HepG2 (cell line): ENCODE measurements at regions not wholly inside any gene's neighbourhood (a gene's known extent, or its start where the extent isn't known, plus 50 kb on each side); places are given as distances from the start of the nearest gene placed in this dataset.

Experiments used
- KAT8 ChIP-seq: IDR thresholded peaks from 2 replicates; pipeline ENCODE4 v1.6.1; 2016; ENCODE audit warnings: missing genetic modification reagents, missing compliant biosample characterization
- KDM4B ChIP-seq: sonication (generic); formaldehyde crosslinking; IDR thresholded peaks from 2 replicates; pipeline ENCODE4 v1.4.0; 2020; ENCODE audit warnings: missing genetic modification reagents
- REST ChIP-seq, 2 experiments: IDR thresholded peaks; 2 replicates each; pipeline ENCODE4 v1.6.1; 2011 to 2012; ENCODE audit warnings: low read length in 2 of 2, borderline replicate concordance in 1 of 2, low read depth in 1 of 2, mild to moderate bottlenecking in 1 of 2, moderate library complexity in 1 of 2
- RFX1 ChIP-seq: fragments of 450-650 bp; IDR thresholded peaks from 2 replicates; pipeline ENCODE4 v1.6.1; 2017
- RXRA ChIP-seq: sonication (generic); formaldehyde crosslinking; IDR thresholded peaks from 2 replicates; pipeline ENCODE4 v1.5.1; 2020; ENCODE audit warnings: missing genetic modification reagents
- STAT6 ChIP-seq: sonication (generic); formaldehyde crosslinking; IDR thresholded peaks from 2 replicates; pipeline ENCODE4 v1.4.0; 2020; ENCODE audit warnings: missing genetic modification reagents, mild to moderate bottlenecking, borderline replicate concordance
- TOE1 ChIP-seq: sonication (generic); formaldehyde crosslinking; IDR thresholded peaks from 2 replicates; pipeline ENCODE4 v1.4.0; 2020; ENCODE audit warnings: mild to moderate bottlenecking, missing genetic modification reagents
- ZNF12 ChIP-seq: sonication (generic); formaldehyde crosslinking; IDR thresholded peaks from 2 replicates; pipeline ENCODE4 v1.5.0; 2020; ENCODE audit warnings: missing genetic modification reagents
- ZNF569 ChIP-seq: sonication (generic); formaldehyde crosslinking; IDR thresholded peaks from 2 replicates; pipeline ENCODE4 v1.5.0; 2020; ENCODE audit warnings: mild to moderate bottlenecking, missing genetic modification reagents, moderate library complexity, borderline replicate concordance
- TF ChIP-seq, protein P1 (sequence below): sonication (generic); formaldehyde crosslinking; IDR thresholded peaks from 2 replicates; pipeline ENCODE4 v1.5.0; 2020; ENCODE audit warnings: mild to moderate bottlenecking, missing genetic modification reagents, moderate library complexity
- TF ChIP-seq, protein P2 (sequence below), 2 experiments: sonication (generic) in 1 of 2; formaldehyde crosslinking in 1 of 2; IDR thresholded peaks; 2 replicates each; pipeline versions ENCODE4 v1.4.0 to v1.6.1; 2016 to 2020; ENCODE audit warnings: borderline replicate concordance in 1 of 2, low read depth in 1 of 2, mild to moderate bottlenecking in 1 of 2, missing genetic modification reagents in 1 of 2

GRCh38 chr21:24456358-24456757 lies 1150.9 kb downstream of the MRPL39 start:
- no peak for TF ChIP-seq KDM4B (CRISPR knock-in tag)
- TF ChIP-seq RFX1 = no peak
- TF ChIP-seq TOE1 (CRISPR knock-in tag) = no peak
- TF ChIP-seq ZNF569 = no peak
- no peak for TF ChIP-seq KAT8 (CRISPR knock-in tag)
- TF ChIP-seq, protein P1, sequence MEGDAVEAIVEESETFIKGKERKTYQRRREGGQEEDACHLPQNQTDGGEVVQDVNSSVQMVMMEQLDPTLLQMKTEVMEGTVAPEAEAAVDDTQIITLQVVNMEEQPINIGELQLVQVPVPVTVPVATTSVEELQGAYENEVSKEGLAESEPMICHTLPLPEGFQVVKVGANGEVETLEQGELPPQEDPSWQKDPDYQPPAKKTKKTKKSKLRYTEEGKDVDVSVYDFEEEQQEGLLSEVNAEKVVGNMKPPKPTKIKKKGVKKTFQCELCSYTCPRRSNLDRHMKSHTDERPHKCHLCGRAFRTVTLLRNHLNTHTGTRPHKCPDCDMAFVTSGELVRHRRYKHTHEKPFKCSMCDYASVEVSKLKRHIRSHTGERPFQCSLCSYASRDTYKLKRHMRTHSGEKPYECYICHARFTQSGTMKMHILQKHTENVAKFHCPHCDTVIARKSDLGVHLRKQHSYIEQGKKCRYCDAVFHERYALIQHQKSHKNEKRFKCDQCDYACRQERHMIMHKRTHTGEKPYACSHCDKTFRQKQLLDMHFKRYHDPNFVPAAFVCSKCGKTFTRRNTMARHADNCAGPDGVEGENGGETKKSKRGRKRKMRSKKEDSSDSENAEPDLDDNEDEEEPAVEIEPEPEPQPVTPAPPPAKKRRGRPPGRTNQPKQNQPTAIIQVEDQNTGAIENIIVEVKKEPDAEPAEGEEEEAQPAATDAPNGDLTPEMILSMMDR = no peak
- no peak for TF ChIP-seq RXRA (CRISPR knock-in tag)
- TF ChIP-seq, protein P2, sequence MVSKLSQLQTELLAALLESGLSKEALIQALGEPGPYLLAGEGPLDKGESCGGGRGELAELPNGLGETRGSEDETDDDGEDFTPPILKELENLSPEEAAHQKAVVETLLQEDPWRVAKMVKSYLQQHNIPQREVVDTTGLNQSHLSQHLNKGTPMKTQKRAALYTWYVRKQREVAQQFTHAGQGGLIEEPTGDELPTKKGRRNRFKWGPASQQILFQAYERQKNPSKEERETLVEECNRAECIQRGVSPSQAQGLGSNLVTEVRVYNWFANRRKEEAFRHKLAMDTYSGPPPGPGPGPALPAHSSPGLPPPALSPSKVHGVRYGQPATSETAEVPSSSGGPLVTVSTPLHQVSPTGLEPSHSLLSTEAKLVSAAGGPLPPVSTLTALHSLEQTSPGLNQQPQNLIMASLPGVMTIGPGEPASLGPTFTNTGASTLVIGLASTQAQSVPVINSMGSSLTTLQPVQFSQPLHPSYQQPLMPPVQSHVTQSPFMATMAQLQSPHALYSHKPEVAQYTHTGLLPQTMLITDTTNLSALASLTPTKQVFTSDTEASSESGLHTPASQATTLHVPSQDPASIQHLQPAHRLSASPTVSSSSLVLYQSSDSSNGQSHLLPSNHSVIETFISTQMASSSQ (IDR thresholded peaks at IDR 0.05; ENCODE audit: low read depth) = no peak
- TF ChIP-seq, protein P2 (CRISPR knock-in tag; IDR thresholded peaks at IDR 0.05; ENCODE audit: borderline replicate concordance) = no peak
- TF ChIP-seq STAT6 (CRISPR knock-in tag) = no peak
- TF ChIP-seq ZNF12 (CRISPR knock-in tag) = no peak
- no peak for TF ChIP-seq REST (IDR thresholded peaks at IDR 0.05; ENCODE audit: borderline replicate concordance in 1 of 2, low read depth in 1 of 2, low read length in 2 of 2)
